EL (cell line): ENCODE measurements at regions not wholly inside any gene's neighbourhood (a gene's known extent, or its start where the extent isn't known, plus 50 kb on each side); places are given as distances from the start of the nearest gene placed in this dataset.

Source experiments
- DNase-seq: peaks from one replicate; pipeline ENCODE4 v3.0.0-alpha.2; 2016

GRCh38 chr14:45308745-45309397 is 55.9 kb upstream of the MIS18BP1 start:
- DNase-seq, result no peak
